ENCODE measurements at regions not wholly inside any gene's neighbourhood (a gene's known extent, or its start where the extent isn't known, plus 50 kb on each side); places are given as distances from the start of the nearest gene placed in this dataset.
"Not testable (repeated sequence)": the region's sequence is repeated elsewhere in the genome, so short reads cannot be mapped to it uniquely, and the experiment has no call there.

DNA sequence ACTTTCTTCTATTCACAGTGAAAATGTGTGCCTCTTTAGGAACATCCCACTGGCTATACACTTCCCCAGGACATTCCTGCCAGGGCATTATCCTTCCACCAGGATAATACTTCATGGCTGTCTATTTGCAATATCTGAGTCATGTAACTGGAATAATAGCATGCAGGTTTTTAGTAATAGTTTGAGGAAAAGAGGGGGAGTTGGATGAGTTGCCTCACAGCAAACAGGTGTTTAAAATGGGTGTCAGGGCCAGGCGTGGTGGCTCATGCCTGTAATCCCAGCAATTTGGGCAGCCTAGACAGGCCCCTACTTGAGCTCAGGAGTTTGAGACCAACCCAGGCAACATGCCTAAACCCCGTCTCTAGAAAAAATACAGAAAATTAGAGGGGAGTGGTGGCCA lies 585.9 kb downstream of the DIPK2A start:
- intact Hi-C loops (cut with DNase I, micrococcal nuclease): no loop called here
- ChIA-PET POLR2A (no interaction called here), CTCF (no interaction called here)
- Mint-ChIP-seq H3K27ac (no peak overlapping the region), H3K4me3 (no peak overlapping the region), H3K36me3 (ENCODE audit: low read depth) (no peaks in the 10 kb centered on the region), H3K4me1 (no peaks in the 10 kb centered on the region), H3K27me3 (peaks cover 7% of the 10 kb centered on the region), H3K9me3 (ENCODE audit: low read depth) (no peaks in the 10 kb centered on the region)
- DNase-seq (no peak), ATAC-seq (no peak)

DNA sequence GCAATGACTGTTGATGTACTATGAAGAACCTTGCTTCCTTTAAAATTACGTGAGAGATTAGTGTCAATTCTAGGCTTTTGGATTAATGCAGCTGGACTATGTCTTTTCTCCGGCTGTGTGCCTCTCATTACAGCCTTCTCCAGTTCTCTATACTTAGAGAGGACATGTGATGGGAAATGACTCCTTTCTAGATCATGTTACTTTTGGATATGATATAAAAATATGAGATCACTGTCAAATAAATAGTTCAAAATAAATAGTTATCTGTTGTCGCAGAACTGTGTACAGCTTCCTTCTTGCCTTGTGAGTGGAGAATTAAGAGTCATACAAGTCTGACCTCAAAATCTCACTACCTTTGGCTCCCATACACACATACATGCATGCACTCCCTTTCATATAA lies 592.4 kb downstream of the DIPK2A start:
- intact Hi-C loops (cut with DNase I, micrococcal nuclease): no loop called here
- POLR2A ChIA-PET: no interaction called here

DNA sequence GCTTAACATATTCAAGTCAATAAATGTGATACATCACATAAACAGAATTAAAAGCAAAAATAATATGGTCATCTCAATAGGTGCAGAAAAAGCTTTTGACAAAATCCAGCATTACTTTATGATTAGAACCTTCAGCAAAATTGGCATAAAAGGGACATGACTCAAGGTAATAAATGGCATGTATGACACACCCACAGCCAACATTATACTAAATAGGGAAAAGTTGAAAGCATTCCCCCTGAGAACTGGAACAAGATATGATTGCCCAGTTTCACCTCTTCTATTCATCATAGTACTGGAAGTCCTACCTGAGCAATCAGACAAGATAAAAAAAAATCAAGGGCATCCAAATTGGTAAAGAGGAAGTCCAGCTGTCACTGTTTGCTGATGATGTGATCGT lies 594.7 kb downstream of the DIPK2A start:
- no peaks in the 10 kb centered on the region for H3K9me3 Mint-ChIP-seq (ENCODE audit: low read depth)
- peaks cover 2% of the 10 kb centered on the region for H3K27me3 Mint-ChIP-seq
- H3K4me1 Mint-ChIP-seq: no peaks in the 10 kb centered on the region
- H3K27ac Mint-ChIP-seq: no peak overlapping the region
- ChIA-PET CTCF (no interaction called here), POLR2A (no interaction called here)
- no peak overlapping the region for H3K4me3 Mint-ChIP-seq
- H3K36me3 Mint-ChIP-seq (ENCODE audit: low read depth): no peaks in the 10 kb centered on the region
- ATAC-seq: no peak
- intact Hi-C loops (cut with DNase I, micrococcal nuclease): no loop called here
- DNase-seq: no peak

More for the DNA sequence above, 592.4 kb downstream of the DIPK2A start:
- H3K4me1 Mint-ChIP-seq: no peaks in the 10 kb centered on the region
- peaks cover 7% of the 10 kb centered on the region for H3K27me3 Mint-ChIP-seq
- DNase-seq (no peak), ATAC-seq (no peak)
- no peak overlapping the region for H3K4me3 Mint-ChIP-seq
- no peaks in the 10 kb centered on the region for H3K9me3 Mint-ChIP-seq (ENCODE audit: low read depth)
- no peaks in the 10 kb centered on the region for H3K36me3 Mint-ChIP-seq (ENCODE audit: low read depth)
- H3K27ac Mint-ChIP-seq: no peak overlapping the region
- CTCF ChIA-PET: no interaction called here

DNA sequence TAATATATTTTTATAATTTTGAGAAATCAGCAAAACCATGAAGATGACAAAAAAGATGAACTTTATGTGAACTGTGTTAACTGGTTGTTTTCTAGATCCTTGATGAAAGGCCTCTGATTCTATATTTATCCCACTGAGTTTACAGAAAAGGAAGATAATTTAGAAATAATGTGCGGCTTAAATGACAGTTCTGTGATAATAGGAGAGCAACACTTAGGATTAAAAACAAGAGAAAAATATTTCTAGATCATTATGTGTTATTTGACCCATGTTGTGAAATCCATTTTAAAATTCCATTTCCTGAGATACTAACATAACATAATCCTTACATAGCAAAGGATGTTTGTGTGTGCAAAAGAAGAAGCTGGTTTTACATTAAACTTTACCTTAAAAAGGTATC lies 598.0 kb downstream of the DIPK2A start:
- Mint-ChIP-seq H3K27me3 (no peaks in the 10 kb centered on the region), H3K4me1 (no peaks in the 10 kb centered on the region), H3K27ac (no peak overlapping the region), H3K9me3 (ENCODE audit: low read depth) (no peaks in the 10 kb centered on the region), H3K36me3 (ENCODE audit: low read depth) (no peaks in the 10 kb centered on the region), H3K4me3 (no peak overlapping the region)
- ChIA-PET POLR2A (no interaction called here), CTCF (interaction anchor here (0.6 kb wide), 1 partner anchor 365 kb away, joined by 4 read pairs; no protein-coding TSS in a partner anchor)
- ATAC-seq (no peak), DNase-seq (no peak)
- intact Hi-C loops (cut with DNase I, micrococcal nuclease): no loop called here

DNA sequence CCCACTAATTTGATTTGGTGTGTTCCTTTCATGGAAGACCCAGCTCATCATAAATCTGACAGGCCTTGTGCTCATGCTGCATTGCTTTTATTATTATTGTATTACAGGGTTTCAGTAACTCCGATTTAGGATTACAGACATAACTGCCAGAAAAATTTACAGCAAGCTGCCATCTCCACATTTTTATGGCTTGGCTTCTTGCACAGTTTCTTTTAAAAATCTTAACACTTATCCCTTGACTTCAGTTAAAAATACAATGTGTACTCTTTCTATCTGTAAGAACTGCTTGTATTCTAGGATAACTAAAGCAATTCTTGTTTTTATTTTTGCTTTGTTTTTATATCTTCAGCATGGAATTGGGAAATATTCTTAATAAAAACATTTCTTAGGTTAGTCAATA lies 612.2 kb downstream of the DIPK2A start:
- H3K4me3 Mint-ChIP-seq: no peak overlapping the region
- intact Hi-C loops (cut with DNase I, micrococcal nuclease): no loop called here
- H3K9me3 Mint-ChIP-seq (ENCODE audit: low read depth): no peaks in the 10 kb centered on the region

DNA sequence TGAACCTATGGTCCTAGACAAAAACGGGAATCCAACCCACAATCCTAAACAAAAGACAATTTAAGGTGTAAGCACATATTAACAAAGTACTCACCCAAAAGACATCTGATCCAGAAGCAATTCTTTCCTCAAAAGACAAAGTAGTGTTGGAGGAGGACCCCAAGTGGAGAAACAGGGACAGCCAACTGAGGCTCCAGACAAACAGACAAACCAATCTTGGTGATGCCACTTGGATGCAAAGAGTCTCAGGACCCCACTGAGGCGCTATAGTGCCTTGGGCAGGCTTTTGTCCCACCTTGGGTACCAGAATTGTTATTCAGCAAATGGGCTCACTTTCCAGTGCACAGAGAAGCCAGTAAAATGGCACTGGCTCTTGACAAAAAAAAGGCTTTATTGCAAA lies 613.8 kb downstream of the DIPK2A start:
- H3K36me3 Mint-ChIP-seq (ENCODE audit: low read depth): no peaks in the 10 kb centered on the region
- no peak overlapping the region for H3K4me3 Mint-ChIP-seq
- H3K27ac Mint-ChIP-seq: no peak overlapping the region
- no peak for DNase-seq
- CTCF ChIA-PET: no interaction called here
- no peak for ATAC-seq
- no peaks in the 10 kb centered on the region for H3K27me3 Mint-ChIP-seq
- POLR2A ChIA-PET: no interaction called here
- H3K9me3 Mint-ChIP-seq (ENCODE audit: low read depth): no peaks in the 10 kb centered on the region
- H3K4me1 Mint-ChIP-seq: no peaks in the 10 kb centered on the region
- intact Hi-C loops (cut with DNase I, micrococcal nuclease): no loop called here

More for the DNA sequence above, 612.2 kb downstream of the DIPK2A start:
- Mint-ChIP-seq H3K27ac (no peak overlapping the region), H3K36me3 (ENCODE audit: low read depth) (no peaks in the 10 kb centered on the region), H3K4me1 (no peaks in the 10 kb centered on the region), H3K27me3 (no peaks in the 10 kb centered on the region)
- no peak for ATAC-seq
- DNase-seq: no peak
- ChIA-PET POLR2A (no interaction called here), CTCF (no interaction called here)

DNA sequence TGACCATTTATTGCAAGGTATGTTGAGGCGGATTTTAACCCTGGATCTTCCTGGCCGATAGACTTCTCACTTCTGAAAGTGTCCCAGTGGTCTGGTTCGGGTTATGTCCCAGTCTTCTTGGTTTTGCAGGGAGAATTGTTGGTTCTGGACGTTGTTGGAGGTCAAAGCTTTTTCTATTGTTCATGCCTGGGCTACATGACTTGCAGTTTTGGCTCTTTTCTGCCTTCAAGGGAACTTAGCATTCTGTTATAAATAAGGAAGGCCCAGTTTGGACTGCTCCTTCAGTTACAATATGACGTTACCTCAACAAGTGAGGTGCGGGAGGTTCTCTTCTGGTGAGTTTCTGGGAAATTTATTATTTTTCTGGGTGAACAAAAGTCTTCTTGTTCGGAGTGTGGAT lies 614.3 kb downstream of the DIPK2A start:
- ATAC-seq (no peak), DNase-seq (no peak)
- H3K36me3 Mint-ChIP-seq (ENCODE audit: low read depth): no peaks in the 10 kb centered on the region
- ChIA-PET POLR2A (no interaction called here), CTCF (no interaction called here)
- intact Hi-C loops (cut with DNase I, micrococcal nuclease): no loop called here
- no peaks in the 10 kb centered on the region for H3K27me3 Mint-ChIP-seq
- H3K4me1 Mint-ChIP-seq: no peaks in the 10 kb centered on the region
- H3K27ac Mint-ChIP-seq: no peak overlapping the region
- no peak overlapping the region for H3K4me3 Mint-ChIP-seq
- no peaks in the 10 kb centered on the region for H3K9me3 Mint-ChIP-seq (ENCODE audit: low read depth)

DNA sequence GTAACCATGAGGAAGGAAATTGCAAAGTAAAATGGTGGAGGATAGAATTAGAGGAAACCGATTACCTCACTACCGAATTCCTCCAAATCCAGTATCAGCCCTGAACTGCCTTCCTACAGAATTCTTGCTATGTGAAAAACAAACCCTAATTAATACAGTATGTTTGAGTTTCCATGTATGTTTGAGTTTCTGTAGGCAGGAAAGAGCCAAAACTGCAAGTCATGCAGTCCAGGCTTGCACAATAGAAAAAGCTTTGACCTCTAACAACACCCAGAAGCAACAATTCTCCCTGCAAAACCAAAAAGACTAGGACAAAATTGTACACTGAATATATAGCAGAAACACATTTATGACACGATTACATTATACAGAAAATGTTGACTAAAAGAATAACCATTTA lies 614.8 kb downstream of the DIPK2A start:
- H3K36me3 Mint-ChIP-seq (ENCODE audit: low read depth): no peaks in the 10 kb centered on the region
- no peak overlapping the region for H3K4me3 Mint-ChIP-seq
- no peaks in the 10 kb centered on the region for H3K4me1 Mint-ChIP-seq
- DNase-seq (no peak), ATAC-seq (no peak)
- ChIA-PET POLR2A (no interaction called here), CTCF (no interaction called here)
- H3K27ac Mint-ChIP-seq: no peak overlapping the region
- intact Hi-C loops (cut with DNase I, micrococcal nuclease): no loop called here
- H3K27me3 Mint-ChIP-seq: no peaks in the 10 kb centered on the region
- H3K9me3 Mint-ChIP-seq (ENCODE audit: low read depth): no peaks in the 10 kb centered on the region

DNA sequence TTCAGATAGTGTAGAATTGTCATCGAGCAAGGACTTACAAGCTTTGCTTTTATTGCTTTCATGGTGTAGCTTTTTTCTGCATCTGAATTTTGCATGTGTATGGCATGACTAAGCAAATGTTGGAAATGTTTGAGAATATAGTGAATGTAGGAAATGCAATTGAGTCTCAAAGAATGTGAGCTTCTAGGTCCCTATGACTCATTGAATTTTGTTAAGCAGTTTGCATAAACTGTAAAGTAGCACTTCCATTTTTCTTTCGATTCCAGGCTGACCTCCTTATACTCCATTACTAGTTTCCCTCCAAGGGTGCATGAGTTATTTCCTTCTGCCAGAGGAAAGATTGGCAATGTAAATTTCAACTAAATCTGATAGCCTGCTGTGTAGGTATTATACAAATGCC lies 619.2 kb downstream of the DIPK2A start:
- intact Hi-C loops (cut with DNase I, micrococcal nuclease): no loop called here
- POLR2A ChIA-PET: no interaction called here
- CTCF ChIA-PET: no interaction called here

DNA sequence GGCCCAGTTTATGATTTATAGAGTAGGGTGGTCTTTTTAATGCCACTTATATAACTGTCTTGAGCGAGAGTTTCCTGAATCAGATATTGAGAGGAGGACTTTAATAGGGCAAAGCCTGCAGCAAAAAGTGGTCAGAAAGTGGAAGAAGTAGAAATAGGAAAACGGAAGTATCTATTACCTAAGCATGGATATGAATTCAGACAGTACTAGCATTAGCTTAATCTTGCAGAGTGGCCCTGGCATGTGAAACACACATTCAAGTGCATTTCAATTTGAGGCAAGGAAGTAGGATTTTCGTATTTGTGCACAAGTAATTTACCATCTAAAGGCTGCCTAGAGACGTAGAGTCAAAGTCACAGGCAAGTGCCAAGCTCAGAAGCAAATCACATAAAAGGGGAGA lies 622.3 kb downstream of the DIPK2A start:
- Mint-ChIP-seq H3K36me3 (ENCODE audit: low read depth) (no peaks in the 10 kb centered on the region), H3K4me1 (no peaks in the 10 kb centered on the region), H3K27ac (no peak overlapping the region), H3K27me3 (no peaks in the 10 kb centered on the region), H3K4me3 (no peak overlapping the region), H3K9me3 (ENCODE audit: low read depth) (peaks cover 7% of the 10 kb centered on the region)
- DNase-seq: no peak
- intact Hi-C loops (cut with DNase I, micrococcal nuclease): no loop called here
- CTCF ChIA-PET: no interaction called here
- POLR2A ChIA-PET: no interaction called here
- no peak for ATAC-seq

More for the DNA sequence above, 619.2 kb downstream of the DIPK2A start:
- no peak overlapping the region for H3K27ac Mint-ChIP-seq
- DNase-seq (no peak), ATAC-seq (no peak)
- H3K27me3 Mint-ChIP-seq: no peaks in the 10 kb centered on the region
- no peaks in the 10 kb centered on the region for H3K36me3 Mint-ChIP-seq (ENCODE audit: low read depth)
- no peak overlapping the region for H3K4me3 Mint-ChIP-seq
- no peaks in the 10 kb centered on the region for H3K4me1 Mint-ChIP-seq
- H3K9me3 Mint-ChIP-seq (ENCODE audit: low read depth): no peaks in the 10 kb centered on the region

DNA sequence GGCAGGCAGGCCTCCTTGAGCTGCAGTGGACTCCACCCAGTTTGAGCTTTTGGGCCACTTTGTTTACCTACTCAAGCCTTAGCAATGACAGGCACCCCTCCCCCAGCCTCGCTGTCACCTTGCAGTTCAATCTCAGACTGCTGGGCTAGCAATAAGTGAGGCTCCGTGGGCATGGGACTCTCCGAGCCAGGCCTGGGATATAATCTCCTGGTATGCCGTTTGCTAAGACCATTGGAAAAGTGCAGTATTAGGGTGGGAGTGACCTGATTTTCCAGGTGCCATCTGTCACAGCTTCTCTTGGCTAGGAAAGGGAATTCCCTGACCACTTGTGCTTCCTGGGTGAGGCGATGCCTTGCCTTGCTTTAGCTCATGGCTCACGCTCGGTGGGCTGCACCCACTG lies 648.6 kb downstream of the DIPK2A start:
- H3K27ac Mint-ChIP-seq; H3K27me3 Mint-ChIP-seq; H3K36me3 Mint-ChIP-seq (ENCODE audit: low read depth); POLR2A ChIA-PET; intact Hi-C loops (cut with DNase I, micrococcal nuclease); H3K4me1 Mint-ChIP-seq; DNase-seq; CTCF ChIA-PET; ATAC-seq; H3K4me3 Mint-ChIP-seq: not testable (repeated sequence)
- H3K9me3 Mint-ChIP-seq (ENCODE audit: low read depth): peaks cover 10% of the 10 kb centered on the region

DNA sequence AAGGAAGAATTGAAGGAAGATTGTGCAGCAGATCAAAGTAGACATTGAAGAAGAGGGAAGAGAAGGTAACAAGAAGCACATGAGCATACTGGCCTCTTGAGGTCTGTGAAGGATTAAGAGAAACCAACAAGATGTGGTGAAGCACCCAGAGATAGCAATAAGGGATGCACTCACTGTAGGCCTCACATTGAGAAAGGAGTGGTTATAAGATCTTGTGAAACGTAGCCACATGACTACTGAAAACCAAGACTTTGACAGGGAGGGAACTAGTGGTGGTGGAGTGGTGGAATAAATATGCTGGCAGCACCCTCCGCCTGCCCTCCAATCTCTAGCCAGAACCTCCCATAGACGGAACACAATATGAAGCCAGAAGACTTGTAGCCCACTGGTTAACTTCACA lies 651.2 kb downstream of the DIPK2A start:
- CTCF ChIA-PET: no interaction called here
- Mint-ChIP-seq H3K4me3 (no peak overlapping the region), H3K27me3 (no peaks in the 10 kb centered on the region), H3K36me3 (ENCODE audit: low read depth) (no peaks in the 10 kb centered on the region), H3K9me3 (ENCODE audit: low read depth) (peaks cover 5% of the 10 kb centered on the region), H3K4me1 (no peaks in the 10 kb centered on the region), H3K27ac (no peak overlapping the region)
- ATAC-seq: no peak
- intact Hi-C loops (cut with DNase I, micrococcal nuclease): no loop called here
- POLR2A ChIA-PET: no interaction called here
- DNase-seq: no peak

DNA sequence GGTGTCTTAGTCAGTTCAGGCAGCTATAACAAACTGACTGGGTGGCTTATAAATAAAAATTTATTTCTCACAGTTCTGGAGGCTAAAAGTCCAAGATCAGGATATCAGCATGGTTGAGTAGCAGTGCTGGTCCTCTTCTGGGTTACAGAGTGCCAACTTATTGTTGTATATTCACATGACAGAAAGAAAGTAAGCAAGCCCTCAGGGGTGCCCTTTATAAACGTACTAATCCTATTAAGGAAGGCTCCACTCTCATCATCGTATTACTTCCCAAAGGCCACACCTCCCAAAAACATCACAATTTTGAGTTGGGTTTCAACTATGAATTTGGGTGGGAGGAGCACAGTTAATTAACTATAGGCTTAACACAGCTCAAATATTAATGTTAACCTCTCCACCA lies 653.0 kb downstream of the DIPK2A start:
- ATAC-seq (no peak), DNase-seq (no peak)
- no peaks in the 10 kb centered on the region for H3K9me3 Mint-ChIP-seq (ENCODE audit: low read depth)
- no peaks in the 10 kb centered on the region for H3K36me3 Mint-ChIP-seq (ENCODE audit: low read depth)
- POLR2A ChIA-PET: no interaction called here
- H3K4me1 Mint-ChIP-seq: no peaks in the 10 kb centered on the region
- H3K4me3 Mint-ChIP-seq: no peak overlapping the region
- H3K27me3 Mint-ChIP-seq: no peaks in the 10 kb centered on the region
- H3K27ac Mint-ChIP-seq: no peak overlapping the region
- CTCF ChIA-PET: no interaction called here
- intact Hi-C loops (cut with DNase I, micrococcal nuclease): no loop called here

All from activated CD4-positive, alpha-beta T cell treated with anti-CD3 and anti-CD28 coated beads for 36 hours (primary cell).